Mucosa of gallbladder (tissue), 1 donor: ENCODE measurements at regions not wholly inside any gene's neighbourhood (a gene's known extent, or its start where the extent isn't known, plus 50 kb on each side); places are given as distances from the start of the nearest gene placed in this dataset.

Source experiments
- DNase-seq: peaks from one replicate; pipeline ENCODE4 v3.0.0-alpha.2; 2020; ENCODE audit warnings: low spot score
- donor health status: DM: no; HTN: no; CAD: no.

DNA sequence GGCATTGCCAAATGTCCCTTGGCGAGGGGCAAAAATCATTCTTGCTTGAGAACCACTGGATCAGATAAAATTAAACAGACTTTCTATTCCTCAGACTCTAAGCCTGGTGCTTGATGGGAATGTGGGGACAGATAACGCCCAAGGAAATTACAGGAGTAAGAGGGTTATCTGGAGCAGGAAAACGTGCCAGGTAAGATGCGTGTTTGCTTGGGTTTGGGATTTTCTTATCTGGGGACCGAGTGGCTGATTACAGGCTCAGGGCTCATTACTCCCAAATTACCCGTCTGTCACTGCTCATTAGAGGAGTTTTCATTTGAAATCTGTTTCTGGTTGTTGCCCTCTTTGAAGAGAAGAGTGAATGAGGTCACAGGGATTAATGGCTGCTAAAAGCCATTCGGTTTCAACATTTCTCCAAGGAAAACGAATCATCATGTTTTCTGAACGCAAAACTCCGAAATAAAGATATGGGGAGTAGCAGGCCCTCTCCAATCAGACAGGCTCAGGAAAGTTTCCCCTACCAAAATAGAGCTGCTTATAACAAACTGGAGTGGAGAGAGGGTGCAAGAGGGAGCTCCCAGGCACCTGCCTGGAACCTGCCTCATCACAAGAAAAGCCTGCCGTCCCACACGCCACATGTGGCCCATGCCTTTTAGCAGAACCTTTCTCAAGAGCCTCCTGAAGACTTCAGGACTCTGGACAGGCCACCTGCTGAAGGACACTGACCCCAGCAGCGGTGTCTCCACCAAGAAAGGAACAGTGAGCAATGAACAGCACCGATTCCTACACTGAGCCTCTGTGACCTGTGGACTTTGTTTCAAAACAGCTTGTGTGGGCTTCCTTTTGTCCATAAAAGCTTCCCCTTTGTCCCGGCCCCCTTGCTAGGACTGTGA lies 136.4 kb downstream of the ICE1 start:
- DNase-seq, result no peak

DNA sequence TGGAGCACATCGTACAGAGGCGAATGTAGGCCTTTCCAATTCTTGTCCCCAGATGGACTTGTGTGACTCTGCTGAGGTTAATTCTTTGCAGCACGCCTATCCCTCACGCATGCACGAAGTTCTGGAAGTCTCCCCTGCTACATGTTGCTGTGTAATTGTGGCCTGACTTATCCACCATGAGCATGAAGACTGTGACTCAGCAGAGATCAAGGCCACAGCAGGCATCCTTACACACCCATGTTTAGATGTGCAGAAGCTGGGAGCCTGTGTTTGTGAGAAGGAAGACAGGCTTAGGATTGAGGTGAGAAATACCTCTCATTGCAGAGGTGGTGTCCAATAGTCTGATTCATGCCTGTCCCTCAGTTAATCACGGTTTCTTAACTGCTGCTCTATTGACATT lies 135.6 kb downstream of the ICE1 start:
- DNase-seq, result no peak

DNA sequence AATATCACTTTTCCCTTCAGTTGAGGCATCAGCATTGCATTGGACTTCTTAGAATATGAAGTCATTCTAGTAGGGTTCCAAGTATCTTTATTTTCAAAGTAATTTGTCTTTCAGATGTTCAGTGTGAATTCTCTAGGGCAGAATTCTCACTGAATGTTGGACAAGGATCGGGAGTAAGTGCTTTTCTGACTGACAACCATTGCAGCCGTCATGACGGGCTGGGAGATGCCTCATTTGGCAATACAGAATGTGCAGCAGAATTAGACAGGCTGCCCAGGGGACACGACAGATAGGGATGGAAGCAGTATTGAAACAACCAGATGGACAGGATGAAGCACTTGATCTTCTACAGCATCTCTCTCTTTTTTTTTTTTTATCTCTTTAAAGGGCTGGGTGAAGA lies 129.0 kb downstream of the ICE1 start:
- no peak for DNase-seq

DNA sequence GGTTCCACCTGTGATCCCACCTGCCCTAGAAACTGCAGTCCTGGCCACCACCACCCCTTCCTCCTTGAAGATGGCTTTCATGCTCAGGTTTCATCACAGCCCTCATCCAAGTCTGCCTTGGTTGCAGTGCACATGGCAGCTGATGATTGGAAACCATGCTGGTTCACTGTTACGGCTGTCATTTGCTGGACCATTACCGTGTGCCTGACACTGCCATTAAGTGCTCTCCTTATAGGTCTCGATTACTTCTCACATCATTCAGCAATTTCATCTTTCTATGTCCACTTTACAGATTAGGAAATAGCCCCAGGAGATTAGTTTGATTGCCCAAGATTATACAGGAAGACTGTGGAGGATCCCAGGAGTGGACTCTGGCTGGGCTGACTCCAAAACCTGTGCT lies 123.9 kb downstream of the ICE1 start:
- no peak for DNase-seq

DNA sequence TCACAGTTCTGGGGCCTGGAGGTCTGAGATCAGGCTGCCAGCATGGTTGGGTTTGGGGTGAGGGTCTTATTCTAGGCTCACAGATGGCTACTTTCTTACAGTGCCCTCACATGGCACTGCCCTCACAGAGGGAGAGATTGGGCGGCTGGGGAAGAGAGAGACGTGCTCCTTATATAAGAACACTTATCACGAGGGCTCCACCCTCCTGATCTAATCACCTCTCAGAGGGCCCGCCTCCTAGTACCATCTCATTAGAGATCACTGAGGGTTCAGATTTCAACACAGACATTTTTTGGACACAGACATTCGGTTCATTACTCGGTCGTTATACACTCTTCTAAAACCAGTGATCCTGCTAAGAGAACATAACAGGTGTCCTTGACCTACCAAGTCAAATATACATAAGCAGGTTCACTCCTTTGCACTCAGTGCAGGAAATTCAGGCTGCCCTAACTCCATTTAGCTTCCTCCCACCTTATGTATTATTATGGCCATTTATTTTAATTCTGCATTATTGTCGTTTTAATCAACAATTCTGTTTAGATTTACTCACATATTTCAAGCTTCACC lies 121.7 kb downstream of the ICE1 start:
- DNase-seq, result no peak

DNA sequence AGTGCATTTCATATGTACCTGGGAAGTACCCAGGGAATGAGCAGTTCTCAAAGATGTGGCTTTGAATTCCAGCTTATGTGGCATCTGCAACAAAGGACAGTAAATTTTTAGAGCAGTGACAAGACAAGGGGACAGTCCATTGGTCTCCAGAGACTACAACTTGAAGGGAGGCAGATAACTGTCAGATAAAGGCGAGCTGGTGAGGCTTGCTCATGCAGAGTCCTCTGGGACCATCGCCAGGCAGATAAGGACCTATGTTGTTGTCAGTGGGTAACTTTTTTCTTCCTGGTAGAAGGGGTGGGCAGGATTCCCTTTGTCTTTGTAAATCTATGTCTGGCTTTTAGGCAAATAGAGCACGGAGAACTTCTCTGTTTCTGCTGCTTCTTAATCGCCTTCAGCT lies 120.2 kb downstream of the ICE1 start:
- no peak for DNase-seq

DNA sequence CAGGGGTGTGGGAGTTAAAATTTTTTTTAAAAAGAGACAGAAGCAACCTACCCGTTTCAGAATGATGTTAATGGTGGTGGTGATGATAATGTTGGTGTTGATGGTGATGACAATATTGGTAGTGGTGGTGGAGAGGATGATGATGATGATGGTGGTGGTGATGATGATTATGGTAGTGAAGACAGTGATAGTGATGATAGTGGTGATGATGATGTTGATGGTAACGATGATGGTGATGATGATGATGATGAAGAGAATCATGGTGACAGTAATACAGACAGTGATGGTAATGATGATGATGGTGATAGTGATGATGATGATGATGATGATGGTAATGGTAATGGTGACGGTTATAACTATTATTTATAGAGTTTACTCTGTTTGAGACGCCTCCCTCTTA lies 117.6 kb downstream of the ICE1 start:
- no peak for DNase-seq
